SK-N-SH (cell line): ENCODE measurements at regions not wholly inside any gene's neighbourhood (a gene's known extent, or its start where the extent isn't known, plus 50 kb on each side); places are given as distances from the start of the nearest gene placed in this dataset.

Source experiments
- CTCF ChIA-PET: fragments of 300-600, 350-600 bp; formaldehyde crosslinking; extraction: SDS; loops from one replicate; lab custom pipeline; 2021; lab: Yijun Ruan, JAX
- POLR2A ChIA-PET: fragments of 350-600 bp; sonication (Branson Sonifier 250); formaldehyde crosslinking; extraction: SDS; loops from one replicate; lab custom pipeline; 2020; ENCODE audit warnings: antibody characterized with exemption, inconsistent platforms; lab: Yijun Ruan, JAX
- DNase-seq: peaks from one replicate; pipeline ENCODE4 v3.0.0; 2012
- H2AFZ ChIP-seq: fragments of 200-600 bp; sonication (generic); 2 replicates; pipeline ENCODE4 v1.8.1; 2016; ENCODE audit warnings: antibody characterized with exemption, mild to moderate bottlenecking, low read depth
- H3F3A ChIP-seq: fragments of 200-600 bp; sonication (generic); replicated peaks from 2 replicates; pipeline ENCODE3; 2016; ENCODE audit warnings: antibody characterized with exemption, mild to moderate bottlenecking; ENCODE audit not compliant: insufficient read depth
- H3K27ac ChIP-seq, 2 experiments: fragments of 200-500 bp in 1 of 2; fragments of 200-600 bp in 1 of 2; sonication (Bioruptor generic) in 1 of 2; sonication (generic), shearing (Covaris generic) in 1 of 2; 2 replicates each; pipeline versions ENCODE4 v1.5.1 to v1.6.1; 2014 to 2016; ENCODE audit warnings: low read depth in 2 of 2, inconsistent platforms in 1 of 2, low read length in 1 of 2, mild to moderate bottlenecking in 1 of 2, mixed read lengths in 1 of 2
- H3K27me3 ChIP-seq: fragments of 200-600 bp; sonication (generic), shearing (Covaris generic); 2 replicates; pipeline ENCODE4 v1.6.1; 2016; ENCODE audit warnings: mixed run types; ENCODE audit not compliant: insufficient read depth
- H3K36me3 ChIP-seq, 2 experiments: fragments of 200-500 bp in 1 of 2; fragments of 200-600 bp in 1 of 2; sonication (Bioruptor generic) in 1 of 2; sonication (generic) in 1 of 2; replicated peaks in 1 of 2; 2 replicates each; pipeline versions ENCODE3 to v1.5.1; 2014 to 2016; ENCODE audit warnings: low read length in 1 of 2, mild to moderate bottlenecking in 1 of 2; ENCODE audit not compliant: insufficient read depth in 2 of 2, control insufficient read depth in 1 of 2
- H3K4me1 ChIP-seq, 2 experiments: fragments of 200-500 bp in 1 of 2; fragments of 200-600 bp in 1 of 2; sonication (Bioruptor generic) in 1 of 2; sonication (generic), shearing (Covaris generic) in 1 of 2; 2 replicates each; pipeline versions ENCODE4 v1.5.1 to v1.6.1; 2014 to 2016; ENCODE audit warnings: low read depth in 1 of 2, low read length in 1 of 2, mixed run types in 1 of 2; ENCODE audit not compliant: insufficient read depth in 2 of 2, control insufficient read depth in 1 of 2
- H3K4me2 ChIP-seq: fragments of 200-600 bp; sonication (generic), shearing (Covaris generic); 2 replicates; pipeline ENCODE4 v1.6.1; 2017; ENCODE audit warnings: mixed run types
- H3K4me3 ChIP-seq, 2 experiments: fragments of 200-500 bp in 1 of 2; fragments of 200-600 bp in 1 of 2; sonication (Bioruptor generic) in 1 of 2; sonication (generic), shearing (Covaris generic) in 1 of 2; 2 replicates each; pipeline versions ENCODE4 v1.5.1 to v1.8.1; 2014 to 2016; ENCODE audit warnings: low read depth in 2 of 2, inconsistent platforms in 1 of 2, low read length in 1 of 2, mild to moderate bottlenecking in 1 of 2, mixed read lengths in 1 of 2, moderate library complexity in 1 of 2
- H3K79me2 ChIP-seq: fragments of 200-600 bp; sonication (generic); 2 replicates; pipeline ENCODE4 v1.8.1; 2017; ENCODE audit warnings: mild to moderate bottlenecking; ENCODE audit not compliant: insufficient read depth
- H3K9ac ChIP-seq: fragments of 200-600 bp; sonication (generic); 2 replicates; pipeline ENCODE4 v1.6.1; 2017; ENCODE audit warnings: mixed run types
- H3K9me2 ChIP-seq: fragments of 200-600 bp; sonication (generic); 2 replicates; pipeline ENCODE4 v1.6.1; 2017; ENCODE audit warnings: mixed run types
- H3K9me3 ChIP-seq: fragments of 200-600 bp; sonication (generic); 2 replicates; pipeline ENCODE4 v1.6.1; 2017; ENCODE audit warnings: mixed run types, mild to moderate bottlenecking, moderate library complexity
- H4K20me1 ChIP-seq: fragments of 200-600 bp; sonication (generic); 2 replicates; pipeline ENCODE4 v1.6.1; 2017; ENCODE audit warnings: mild to moderate bottlenecking, mixed run types; ENCODE audit not compliant: insufficient read depth
- EZH2phosphoT487 ChIP-seq: fragments of 200-600 bp; sonication (generic); IDR thresholded peaks from 2 replicates; pipeline ENCODE4 v1.6.1; 2017; ENCODE audit warnings: low read depth, mixed run types, mild to moderate bottlenecking, antibody characterized with exemption, moderate library complexity, borderline replicate concordance
- FOSL2 ChIP-seq: IDR thresholded peaks from 2 replicates; pipeline ENCODE4 v1.4.0; 2012; ENCODE audit warnings: low read depth, mild to moderate bottlenecking, moderate library complexity, borderline replicate concordance
- GABPA ChIP-seq: IDR thresholded peaks from 2 replicates; pipeline ENCODE4 v1.4.0; 2012; ENCODE audit warnings: low read depth, mild to moderate bottlenecking
- GATA2 ChIP-seq: sonication (generic); formaldehyde crosslinking; IDR thresholded peaks from 2 replicates; pipeline ENCODE4 v1.5.0; 2020; ENCODE audit warnings: mild to moderate bottlenecking, missing genetic modification reagents
- JUND ChIP-seq: IDR thresholded peaks from 2 replicates; pipeline ENCODE4 v1.4.0; 2012
- MAX ChIP-seq: IDR thresholded peaks from 2 replicates; pipeline ENCODE4 v1.4.0; 2012; ENCODE audit warnings: low read depth
- POLR2AphosphoS5 ChIP-seq: IDR thresholded peaks from 2 replicates; pipeline ENCODE4 v1.6.1; 2012; ENCODE audit warnings: low read depth, low read length
- REST ChIP-seq: IDR thresholded peaks from 2 replicates; pipeline ENCODE4 v1.6.1; 2012; ENCODE audit warnings: mild to moderate bottlenecking, low read depth, low read length, moderate library complexity
- RFX5 ChIP-seq: IDR thresholded peaks from 2 replicates; pipeline ENCODE4 v1.6.1; 2012; ENCODE audit warnings: mild to moderate bottlenecking, improper control_type of control experiment, low read length
- RXRA ChIP-seq: IDR thresholded peaks from 2 replicates; pipeline ENCODE4 v1.4.0; 2012; ENCODE audit warnings: low read depth, mild to moderate bottlenecking, borderline replicate concordance
- SIN3A ChIP-seq: IDR thresholded peaks from 2 replicates; pipeline ENCODE4 v1.6.1; 2012; ENCODE audit warnings: low read depth, mild to moderate bottlenecking, low read length, moderate library complexity, borderline replicate concordance
- USF1 ChIP-seq: IDR thresholded peaks from 2 replicates; pipeline ENCODE4 v1.4.0; 2012; ENCODE audit warnings: low read depth, borderline replicate concordance
- WGBS: methylation state at CpG from one replicate; pipeline ENCODE4 v1.1.6; 2017; ENCODE audit warnings: low lambda C conversion rate; 5-methylcytosine and 5-hydroxymethylcytosine counted together
- TF ChIP-seq, protein P1 (sequence below): fragments of 200-600 bp; sonication (generic); IDR thresholded peaks from 2 replicates; pipeline ENCODE4 v1.6.1; 2017; ENCODE audit warnings: antibody characterized with exemption, mild to moderate bottlenecking, moderate library complexity
- TF ChIP-seq, protein P2 (sequence below): IDR thresholded peaks from 2 replicates; pipeline ENCODE4; 2012
- TF ChIP-seq, protein P3 (sequence below): fragments of 150-350 bp; IDR thresholded peaks from 2 replicates; pipeline ENCODE4 v1.6.1; 2016; ENCODE audit warnings: mild to moderate bottlenecking, low read depth, low read length
- TF ChIP-seq, protein P4 (sequence below): fragments of 150-350 bp; IDR thresholded peaks from 2 replicates; pipeline ENCODE4 v1.6.1; 2017; ENCODE audit warnings: antibody characterized with exemption, low read length, low read depth, borderline replicate concordance

DNA sequence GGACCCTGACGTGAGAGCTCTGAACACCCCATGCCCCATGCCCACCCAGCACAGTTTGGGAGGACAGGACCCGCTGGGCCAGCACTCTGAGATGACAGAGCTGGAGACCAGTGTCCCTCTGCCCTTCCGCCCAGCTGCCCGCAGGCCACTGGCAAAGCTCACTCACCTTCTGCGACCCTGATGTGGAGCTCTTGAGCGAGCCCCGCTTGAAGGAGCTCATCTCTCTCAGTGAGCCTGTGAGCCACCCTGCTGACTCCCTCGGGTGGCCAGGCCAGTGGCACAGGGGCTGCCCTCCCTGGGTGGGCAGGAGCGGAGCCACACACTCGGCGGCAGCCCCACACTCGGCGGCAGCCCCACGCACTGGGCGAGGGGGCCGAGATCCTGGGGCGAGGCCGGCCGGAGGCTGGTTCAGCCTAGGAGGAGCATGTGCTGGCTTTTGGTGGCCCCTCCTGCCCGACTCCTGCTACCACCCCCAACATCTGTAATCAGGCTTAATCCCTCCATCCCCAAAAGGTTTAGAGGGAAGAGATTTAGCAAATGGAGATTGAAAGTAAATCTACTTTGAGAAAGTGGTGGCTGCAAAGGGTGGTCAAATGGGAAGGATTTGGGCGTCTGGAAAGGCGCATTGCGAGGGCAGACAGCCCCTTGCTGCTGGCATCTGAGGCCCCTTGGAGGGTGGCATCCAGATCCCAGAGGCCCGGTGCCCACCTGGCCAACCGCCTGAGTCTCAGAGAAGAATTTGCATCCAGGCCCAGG is 59.4 kb upstream of the TRPM1 start:
- Histone ChIP-seq H3K36me3 (no peaks in the 10 kb centered on the region), H4K20me1 (no peaks in the 10 kb centered on the region), H3K4me2 (no peak overlapping the region), H2AFZ (no peak overlapping the region), H3K9ac (no peak overlapping the region), H3F3A (no peaks in the 10 kb centered on the region), H3K9me2 (no peaks in the 10 kb centered on the region), H3K27me3 (no peaks in the 10 kb centered on the region), H3K9me3 (no peaks in the 10 kb centered on the region), H3K4me1 (peaks cover 0 to 16% of the 10 kb centered on the region in 2 experiments; a peak in 1 of 4 replicates), H3K79me2 (no peaks in the 10 kb centered on the region), H3K27ac (no peak overlapping the region), H3K4me3 (no peak overlapping the region)
- DNase-seq, result no peak
- POLR2A ChIA-PET, result no interaction called here
- CTCF ChIA-PET, result interaction anchor here (2.6 kb wide), 1 partner anchor 32 kb away, joined by 12 read pairs; no protein-coding TSS in a partner anchor
- 54% methylated on average over 8 of the region's 25 CpGs for WGBS
- no peak for TF ChIP-seq POLR2AphosphoS5
- TF ChIP-seq, protein P1, sequence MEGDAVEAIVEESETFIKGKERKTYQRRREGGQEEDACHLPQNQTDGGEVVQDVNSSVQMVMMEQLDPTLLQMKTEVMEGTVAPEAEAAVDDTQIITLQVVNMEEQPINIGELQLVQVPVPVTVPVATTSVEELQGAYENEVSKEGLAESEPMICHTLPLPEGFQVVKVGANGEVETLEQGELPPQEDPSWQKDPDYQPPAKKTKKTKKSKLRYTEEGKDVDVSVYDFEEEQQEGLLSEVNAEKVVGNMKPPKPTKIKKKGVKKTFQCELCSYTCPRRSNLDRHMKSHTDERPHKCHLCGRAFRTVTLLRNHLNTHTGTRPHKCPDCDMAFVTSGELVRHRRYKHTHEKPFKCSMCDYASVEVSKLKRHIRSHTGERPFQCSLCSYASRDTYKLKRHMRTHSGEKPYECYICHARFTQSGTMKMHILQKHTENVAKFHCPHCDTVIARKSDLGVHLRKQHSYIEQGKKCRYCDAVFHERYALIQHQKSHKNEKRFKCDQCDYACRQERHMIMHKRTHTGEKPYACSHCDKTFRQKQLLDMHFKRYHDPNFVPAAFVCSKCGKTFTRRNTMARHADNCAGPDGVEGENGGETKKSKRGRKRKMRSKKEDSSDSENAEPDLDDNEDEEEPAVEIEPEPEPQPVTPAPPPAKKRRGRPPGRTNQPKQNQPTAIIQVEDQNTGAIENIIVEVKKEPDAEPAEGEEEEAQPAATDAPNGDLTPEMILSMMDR, result no peak
- no peak for TF ChIP-seq SIN3A
- TF ChIP-seq REST, result no peak
- TF ChIP-seq GABPA, result no peak
- no peak for TF ChIP-seq RFX5
- TF ChIP-seq, protein P2, sequence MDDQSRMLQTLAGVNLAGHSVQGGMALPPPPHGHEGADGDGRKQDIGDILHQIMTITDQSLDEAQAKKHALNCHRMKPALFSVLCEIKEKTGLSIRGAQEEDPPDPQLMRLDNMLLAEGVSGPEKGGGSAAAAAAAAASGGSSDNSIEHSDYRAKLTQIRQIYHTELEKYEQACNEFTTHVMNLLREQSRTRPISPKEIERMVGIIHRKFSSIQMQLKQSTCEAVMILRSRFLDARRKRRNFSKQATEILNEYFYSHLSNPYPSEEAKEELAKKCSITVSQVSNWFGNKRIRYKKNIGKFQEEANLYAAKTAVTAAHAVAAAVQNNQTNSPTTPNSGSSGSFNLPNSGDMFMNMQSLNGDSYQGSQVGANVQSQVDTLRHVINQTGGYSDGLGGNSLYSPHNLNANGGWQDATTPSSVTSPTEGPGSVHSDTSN, result no peak
- TF ChIP-seq FOSL2, result no peak
- TF ChIP-seq, protein P3, sequence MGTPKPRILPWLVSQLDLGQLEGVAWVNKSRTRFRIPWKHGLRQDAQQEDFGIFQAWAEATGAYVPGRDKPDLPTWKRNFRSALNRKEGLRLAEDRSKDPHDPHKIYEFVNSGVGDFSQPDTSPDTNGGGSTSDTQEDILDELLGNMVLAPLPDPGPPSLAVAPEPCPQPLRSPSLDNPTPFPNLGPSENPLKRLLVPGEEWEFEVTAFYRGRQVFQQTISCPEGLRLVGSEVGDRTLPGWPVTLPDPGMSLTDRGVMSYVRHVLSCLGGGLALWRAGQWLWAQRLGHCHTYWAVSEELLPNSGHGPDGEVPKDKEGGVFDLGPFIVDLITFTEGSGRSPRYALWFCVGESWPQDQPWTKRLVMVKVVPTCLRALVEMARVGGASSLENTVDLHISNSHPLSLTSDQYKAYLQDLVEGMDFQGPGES, result no peak
- no peak for TF ChIP-seq USF1
- no peak for TF ChIP-seq JUND
- TF ChIP-seq RXRA, result no peak
- TF ChIP-seq MAX, result no peak
- no peak for TF ChIP-seq EZH2phosphoT487
- TF ChIP-seq GATA2 (CRISPR knock-in tag), result no peak
- TF ChIP-seq, protein P4, sequence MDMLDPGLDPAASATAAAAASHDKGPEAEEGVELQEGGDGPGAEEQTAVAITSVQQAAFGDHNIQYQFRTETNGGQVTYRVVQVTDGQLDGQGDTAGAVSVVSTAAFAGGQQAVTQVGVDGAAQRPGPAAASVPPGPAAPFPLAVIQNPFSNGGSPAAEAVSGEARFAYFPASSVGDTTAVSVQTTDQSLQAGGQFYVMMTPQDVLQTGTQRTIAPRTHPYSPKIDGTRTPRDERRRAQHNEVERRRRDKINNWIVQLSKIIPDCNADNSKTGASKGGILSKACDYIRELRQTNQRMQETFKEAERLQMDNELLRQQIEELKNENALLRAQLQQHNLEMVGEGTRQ, result no peak
